HL-60 (cell line): ENCODE measurements at regions not wholly inside any gene's neighbourhood (a gene's known extent, or its start where the extent isn't known, plus 50 kb on each side); places are given as distances from the start of the nearest gene placed in this dataset.

Experiments
- CTCF ChIP-seq: IDR thresholded peaks from one replicate; pipeline ENCODE4 v1.5.1; 2011; ENCODE audit warnings: low read length, control low read depth, inconsistent platforms; ENCODE audit not compliant: insufficient read depth
- GABPA ChIP-seq: IDR thresholded peaks from 2 replicates; pipeline ENCODE4 v1.6.1; 2012; ENCODE audit warnings: low read depth
- POLR2AphosphoS5 ChIP-seq: IDR thresholded peaks from 2 replicates; pipeline ENCODE4 v1.6.1; 2012; ENCODE audit warnings: low read depth
- SPI1 ChIP-seq: IDR thresholded peaks from 2 replicates; pipeline ENCODE4 v1.6.1; 2012; ENCODE audit warnings: low read depth, mild to moderate bottlenecking, borderline replicate concordance
- TF ChIP-seq, protein P1 (sequence below): IDR thresholded peaks from 2 replicates; pipeline ENCODE4 v1.6.1; 2012; ENCODE audit warnings: low read depth; ENCODE audit not compliant: insufficient replicate concordance

- TF ChIP-seq POLR2AphosphoS5: no peak
- TF ChIP-seq CTCF: no peak
- TF ChIP-seq SPI1: no peak
- no peak for TF ChIP-seq GABPA
- TF ChIP-seq, protein P1, sequence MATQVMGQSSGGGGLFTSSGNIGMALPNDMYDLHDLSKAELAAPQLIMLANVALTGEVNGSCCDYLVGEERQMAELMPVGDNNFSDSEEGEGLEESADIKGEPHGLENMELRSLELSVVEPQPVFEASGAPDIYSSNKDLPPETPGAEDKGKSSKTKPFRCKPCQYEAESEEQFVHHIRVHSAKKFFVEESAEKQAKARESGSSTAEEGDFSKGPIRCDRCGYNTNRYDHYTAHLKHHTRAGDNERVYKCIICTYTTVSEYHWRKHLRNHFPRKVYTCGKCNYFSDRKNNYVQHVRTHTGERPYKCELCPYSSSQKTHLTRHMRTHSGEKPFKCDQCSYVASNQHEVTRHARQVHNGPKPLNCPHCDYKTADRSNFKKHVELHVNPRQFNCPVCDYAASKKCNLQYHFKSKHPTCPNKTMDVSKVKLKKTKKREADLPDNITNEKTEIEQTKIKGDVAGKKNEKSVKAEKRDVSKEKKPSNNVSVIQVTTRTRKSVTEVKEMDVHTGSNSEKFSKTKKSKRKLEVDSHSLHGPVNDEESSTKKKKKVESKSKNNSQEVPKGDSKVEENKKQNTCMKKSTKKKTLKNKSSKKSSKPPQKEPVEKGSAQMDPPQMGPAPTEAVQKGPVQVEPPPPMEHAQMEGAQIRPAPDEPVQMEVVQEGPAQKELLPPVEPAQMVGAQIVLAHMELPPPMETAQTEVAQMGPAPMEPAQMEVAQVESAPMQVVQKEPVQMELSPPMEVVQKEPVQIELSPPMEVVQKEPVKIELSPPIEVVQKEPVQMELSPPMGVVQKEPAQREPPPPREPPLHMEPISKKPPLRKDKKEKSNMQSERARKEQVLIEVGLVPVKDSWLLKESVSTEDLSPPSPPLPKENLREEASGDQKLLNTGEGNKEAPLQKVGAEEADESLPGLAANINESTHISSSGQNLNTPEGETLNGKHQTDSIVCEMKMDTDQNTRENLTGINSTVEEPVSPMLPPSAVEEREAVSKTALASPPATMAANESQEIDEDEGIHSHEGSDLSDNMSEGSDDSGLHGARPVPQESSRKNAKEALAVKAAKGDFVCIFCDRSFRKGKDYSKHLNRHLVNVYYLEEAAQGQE: no peak
These were observed 175.4 kb downstream of the SEC14L1 start for GRCh38 chr17:77316191-77316641.
